Thyroid gland (tissue), 4 donors: ENCODE measurements at regions not wholly inside any gene's neighbourhood (a gene's known extent, or its start where the extent isn't known, plus 50 kb on each side); places are given as distances from the start of the nearest gene placed in this dataset.

Experiments used
- CTCF ChIP-seq, 6 experiments: fragments of 200-600 bp in 3 of 6; fragments of 450-650 bp in 3 of 6; sonication (generic) in 3 of 6; IDR thresholded peaks; one replicate each; pipeline ENCODE4 v1.5.1; 2016 to 2019; ENCODE audit warnings: antibody characterized with exemption in 6 of 6, mild to moderate bottlenecking in 2 of 6, inconsistent platforms in 1 of 6, moderate library complexity in 1 of 6
- POLR2A ChIP-seq, 2 donors: fragments of 450-650 bp; IDR thresholded peaks; one replicate each; pipeline ENCODE4 v1.6.1; 2017; ENCODE audit warnings: antibody characterized with exemption in 2 of 2, mild to moderate bottlenecking in 2 of 2, moderate library complexity in 1 of 2

DNA sequence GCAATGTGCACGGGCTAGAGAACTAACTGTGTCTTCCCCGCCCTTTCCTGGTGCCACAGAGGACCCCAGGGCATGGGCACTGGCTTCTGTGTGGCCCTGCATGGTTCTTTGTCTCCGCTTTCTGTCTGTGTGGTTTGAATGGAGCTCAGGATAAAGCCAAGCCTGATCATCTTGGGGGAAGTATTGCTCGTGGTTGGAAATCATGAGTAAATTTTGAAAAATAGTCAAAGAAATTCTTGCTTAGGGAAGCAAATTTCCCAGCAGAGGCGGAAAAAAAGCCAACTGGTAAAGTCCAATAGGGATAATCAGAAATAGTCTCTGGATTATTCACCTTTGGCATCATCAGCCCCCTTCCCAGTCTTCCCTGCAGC lies 55.4 kb downstream of the MAGEF1 start:
- TF ChIP-seq POLR2A (IDR thresholded peaks at IDR 0.05) (no peak), CTCF (IDR thresholded peaks at IDR 0.05) (no peak)
